ENCODE measurements at regions not wholly inside any gene's neighbourhood (a gene's known extent, or its start where the extent isn't known, plus 50 kb on each side); places are given as distances from the start of the nearest gene placed in this dataset.
"Not testable (repeated sequence)": the region's sequence is repeated elsewhere in the genome, so short reads cannot be mapped to it uniquely, and the experiment has no call there.

GRCh38 chr12:131421509-131422186, 289.2 kb upstream of the SFSWAP start:
- no peak overlapping the region for H3K27ac ChIP-seq
- no peaks in the 10 kb centered on the region for H3K4me1 ChIP-seq
- H3K9me3 ChIP-seq, result peaks cover 36% of the 10 kb centered on the region
- H3K4me2 ChIP-seq, result no peak overlapping the region
- H3K27me3 ChIP-seq, result no peaks in the 10 kb centered on the region
- no peaks in the 10 kb centered on the region for H4K20me1 ChIP-seq
- no peaks in the 10 kb centered on the region for H3K36me3 ChIP-seq
- H3K4me3 ChIP-seq, result no peak overlapping the region
- no peak overlapping the region for H3K9ac ChIP-seq
- TF ChIP-seq Cebpa-rat (IDR thresholded peaks at IDR 0.05), result no peak

- no peak overlapping the region for H3K4me3 ChIP-seq
- H3K4me1 ChIP-seq, result no peaks in the 10 kb centered on the region
- peaks cover 36% of the 10 kb centered on the region for H3K9me3 ChIP-seq
- H3K27ac ChIP-seq, result no peak overlapping the region
- no peaks in the 10 kb centered on the region for H3K27me3 ChIP-seq
- H3K9ac ChIP-seq, result no peak overlapping the region
- no peaks in the 10 kb centered on the region for H4K20me1 ChIP-seq
- no peak overlapping the region for H3K4me2 ChIP-seq
- TF ChIP-seq Cebpa-rat (IDR thresholded peaks at IDR 0.05), result no peak
- no peaks in the 10 kb centered on the region for H3K36me3 ChIP-seq
Observed at GRCh38 chr12:131422187-131422520, 288.7 kb upstream of the SFSWAP start.

- Histone ChIP-seq H4K20me1 (no peaks in the 10 kb centered on the region), H3K9me3 (peaks cover 36% of the 10 kb centered on the region), H3K36me3 (no peaks in the 10 kb centered on the region), H3K9ac (no peak overlapping the region), H3K27me3 (no peaks in the 10 kb centered on the region), H3K4me3 (no peak overlapping the region), H3K4me2 (no peak overlapping the region), H3K27ac (no peak overlapping the region), H3K4me1 (no peaks in the 10 kb centered on the region)
- no peak for TF ChIP-seq Cebpa-rat (IDR thresholded peaks at IDR 0.05)
Observed at GRCh38 chr12:131422744-131423143, 288.1 kb upstream of the SFSWAP start.

- no peak overlapping the region for H3K27ac ChIP-seq
- H3K4me2 ChIP-seq, result no peak overlapping the region
- peaks cover 36% of the 10 kb centered on the region for H3K9me3 ChIP-seq
- no peak for TF ChIP-seq Cebpa-rat (IDR thresholded peaks at IDR 0.05)
- H3K4me3 ChIP-seq, result no peak overlapping the region
- H3K36me3 ChIP-seq, result no peaks in the 10 kb centered on the region
- no peak overlapping the region for H3K9ac ChIP-seq
- no peaks in the 10 kb centered on the region for H3K27me3 ChIP-seq
- H3K4me1 ChIP-seq, result no peaks in the 10 kb centered on the region
- H4K20me1 ChIP-seq, result no peaks in the 10 kb centered on the region
Observed at GRCh38 chr12:131424270-131424669, 286.6 kb upstream of the SFSWAP start.

GRCh38 chr12:131425112-131426075, 285.5 kb upstream of the SFSWAP start:
- no peak for TF ChIP-seq Cebpa-rat (IDR thresholded peaks at IDR 0.05)
- Histone ChIP-seq H3K4me2 (no peak overlapping the region), H3K27me3 (no peaks in the 10 kb centered on the region), H3K36me3 (no peaks in the 10 kb centered on the region), H3K4me3 (no peak overlapping the region), H3K27ac (no peak overlapping the region), H4K20me1 (no peaks in the 10 kb centered on the region), H3K4me1 (peaks cover under 1% of the 10 kb centered on the region; the same call in 1 of the 2 replicates), H3K9me3 (peaks cover 42% of the 10 kb centered on the region), H3K9ac (no peak overlapping the region)

- H3K9me3 ChIP-seq, result peaks cover 36% of the 10 kb centered on the region
- H3K36me3 ChIP-seq, result no peaks in the 10 kb centered on the region
- no peak overlapping the region for H3K4me3 ChIP-seq
- no peak for TF ChIP-seq Cebpa-rat (IDR thresholded peaks at IDR 0.05)
- H3K4me1 ChIP-seq, result peaks cover 24% of the 10 kb centered on the region
- peaks cover 11% of the 10 kb centered on the region for H3K27me3 ChIP-seq
- H4K20me1 ChIP-seq, result no peaks in the 10 kb centered on the region
- no peak overlapping the region for H3K9ac ChIP-seq
- H3K4me2 ChIP-seq, result no peak overlapping the region
- no peak overlapping the region for H3K27ac ChIP-seq
Observed at GRCh38 chr12:131428091-131428685, 282.7 kb upstream of the SFSWAP start.

- not testable (repeated sequence) for H4K20me1 ChIP-seq, H3K4me3 ChIP-seq, H3K9ac ChIP-seq, H3K27ac ChIP-seq, H3K4me2 ChIP-seq, H3K36me3 ChIP-seq
- Histone ChIP-seq H3K4me1 (peaks cover 24% of the 10 kb centered on the region), H3K9me3 (peaks cover 26% of the 10 kb centered on the region), H3K27me3 (peaks cover 13% of the 10 kb centered on the region)
Observed at GRCh38 chr12:131429221-131429620, 281.7 kb upstream of the SFSWAP start.

GRCh38 chr12:131429697-131430096, 281.2 kb upstream of the SFSWAP start:
- Histone ChIP-seq H3K9me3 (peaks cover 21% of the 10 kb centered on the region), H3K4me1 (peaks cover 28% of the 10 kb centered on the region), H3K27me3 (peaks cover 17% of the 10 kb centered on the region)
- not testable (repeated sequence) for H3K4me3 ChIP-seq, H3K27ac ChIP-seq, H3K9ac ChIP-seq, H4K20me1 ChIP-seq, H3K36me3 ChIP-seq, H3K4me2 ChIP-seq

GRCh38 chr12:131430158-131430742, 280.6 kb upstream of the SFSWAP start:
- no peak overlapping the region for H3K4me3 ChIP-seq
- no peak overlapping the region for H3K9ac ChIP-seq
- H3K4me2 ChIP-seq, result 0 out of 2 replicates have a peak overlapping the region, but pooled peaks have one; percentile 41
- no peak for TF ChIP-seq Cebpa-rat (IDR thresholded peaks at IDR 0.05)
- H3K9me3 ChIP-seq, result peaks cover 16% of the 10 kb centered on the region
- no peak overlapping the region for H3K27ac ChIP-seq
- no peaks in the 10 kb centered on the region for H3K36me3 ChIP-seq
- peaks cover 22% of the 10 kb centered on the region for H3K27me3 ChIP-seq
- H3K4me1 ChIP-seq, result peaks cover 29% of the 10 kb centered on the region
- no peaks in the 10 kb centered on the region for H4K20me1 ChIP-seq

GRCh38 chr12:131431126-131431655, 279.7 kb upstream of the SFSWAP start:
- not testable (repeated sequence) for H4K20me1 ChIP-seq, H3K9ac ChIP-seq, H3K36me3 ChIP-seq, H3K27ac ChIP-seq, H3K9me3 ChIP-seq, H3K4me3 ChIP-seq
- Histone ChIP-seq H3K4me1 (peaks cover 29% of the 10 kb centered on the region), H3K4me2 (peak overlapping the region; percentile 41), H3K27me3 (peaks cover 22% of the 10 kb centered on the region)

All from BLaER1 (cell line).